Gastroesophageal sphincter (tissue), 4 donors: ENCODE measurements at regions not wholly inside any gene's neighbourhood (a gene's known extent, or its start where the extent isn't known, plus 50 kb on each side); places are given as distances from the start of the nearest gene placed in this dataset.

Experiments
- ATAC-seq: fragments of 150-250 bp; one replicate; pipeline ENCODE4 v1.9.1; 2016; ENCODE audit warnings: mild to moderate bottlenecking, moderate library complexity
- H3K27ac ChIP-seq, 4 donors: fragments of 200-600 bp; sonication (generic) in 3 of 4; 1 replicate in 3 of 4; 2 replicates in 1 of 4; pipeline ENCODE4 v1.5.1; 2016 to 2019
- H3K27me3 ChIP-seq: fragments of 200-600 bp; sonication (generic); one replicate; pipeline ENCODE4 v1.5.1; 2019
- H3K36me3 ChIP-seq, 2 donors: fragments of 200-600 bp; sonication (generic); one replicate each; pipeline ENCODE4 v1.5.1; 2019; ENCODE audit warnings: control low read depth in 1 of 2
- H3K4me1 ChIP-seq, 3 donors: fragments of 200-600 bp; sonication (generic); 1 replicate in 2 of 3; 2 replicates in 1 of 3; pipeline ENCODE4 v1.5.1; 2016 to 2019; ENCODE audit warnings: control low read depth in 2 of 3
- H3K4me3 ChIP-seq, 2 donors: fragments of 200-600 bp; sonication (generic); one replicate each; pipeline ENCODE4 v1.5.1; 2019; ENCODE audit warnings: mild to moderate bottlenecking in 1 of 2, moderate library complexity in 1 of 2
- H3K9me3 ChIP-seq, 3 donors: fragments of 200-600 bp; sonication (generic); one replicate each; pipeline ENCODE4 v1.5.1; 2017 to 2019; ENCODE audit warnings: control low read depth in 2 of 3
- CTCF ChIP-seq, 4 experiments: fragments of 200-600 bp in 2 of 4; fragments of 450-650 bp in 2 of 4; sonication (generic) in 1 of 4; IDR thresholded peaks; one replicate each; pipeline ENCODE4 v1.5.1; 2017 to 2019; ENCODE audit warnings: antibody characterized with exemption in 4 of 4, mild to moderate bottlenecking in 2 of 4, moderate library complexity in 2 of 4
- EP300 ChIP-seq: sonication (generic); formaldehyde crosslinking; IDR thresholded peaks from one replicate; pipeline ENCODE4 v1.6.1; 2017; ENCODE audit warnings: antibody characterized with exemption, mild to moderate bottlenecking
- POLR2A ChIP-seq, 2 donors: fragments of 450-650 bp; IDR thresholded peaks; one replicate each; pipeline ENCODE4 v1.6.1; 2017; ENCODE audit warnings: antibody characterized with exemption in 2 of 2, mild to moderate bottlenecking in 2 of 2, moderate library complexity in 1 of 2
- POLR2AphosphoS5 ChIP-seq: sonication (generic); formaldehyde crosslinking; IDR thresholded peaks from one replicate; pipeline ENCODE4 v1.6.1; 2017; ENCODE audit warnings: antibody characterized with exemption
- WGBS, 2 donors: methylation state at CpG; one replicate each; pipeline ENCODE4 v1.1.5; 2018; ENCODE audit warnings: low coverage in 1 of 2; 5-methylcytosine and 5-hydroxymethylcytosine counted together

DNA sequence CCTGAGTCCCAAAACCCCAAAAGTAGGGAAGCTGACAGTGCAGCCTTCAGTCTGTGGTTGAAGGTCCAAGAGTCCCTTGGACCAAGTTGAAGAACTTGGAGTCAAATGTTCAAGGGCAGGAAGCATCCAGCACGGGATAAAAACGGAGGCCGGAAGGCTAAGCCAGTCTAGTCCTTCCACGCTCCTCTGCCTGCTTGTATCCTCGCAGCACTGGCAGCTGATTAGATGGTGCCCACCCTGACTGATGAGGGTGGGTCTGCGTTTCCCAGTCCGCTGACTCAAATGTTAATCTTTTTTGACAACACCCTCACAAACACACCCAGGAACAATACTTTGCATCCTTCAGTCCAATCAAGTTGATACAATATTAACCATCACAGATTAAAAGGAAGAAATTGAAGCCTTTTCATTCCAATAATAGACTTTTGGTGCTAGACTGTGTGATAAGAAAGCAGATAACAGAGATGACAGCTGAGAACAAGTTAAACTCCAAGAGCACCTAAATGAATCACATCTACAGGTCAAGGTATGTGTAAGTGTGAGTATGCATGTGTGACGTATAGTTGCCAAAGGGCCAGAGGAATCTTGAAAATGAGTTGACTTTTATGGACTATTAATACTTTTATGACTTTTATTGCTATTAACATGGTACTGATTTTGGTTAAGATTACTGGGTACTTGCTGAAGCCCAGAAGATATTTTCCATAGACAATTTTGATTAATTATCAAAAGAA, 933.5 kb upstream of the SOX9 start:
- 99 to 100% methylated on average over 8 of the region's 8 CpGs for WGBS, 2 donors
- Histone ChIP-seq H3K4me3 (no peak overlapping the region), H3K36me3 (no peaks in the 10 kb centered on the region), H3K27ac (no peak overlapping the region), H3K4me1 (no peaks in the 10 kb centered on the region), H3K27me3 (no peaks in the 10 kb centered on the region), H3K9me3 (no peaks in the 10 kb centered on the region)
- TF ChIP-seq EP300, result no peak
- no peak for TF ChIP-seq CTCF (IDR thresholded peaks at IDR 0.05)
- no peak for TF ChIP-seq POLR2A (IDR thresholded peaks at IDR 0.05)
- TF ChIP-seq POLR2AphosphoS5, result no peak
- ATAC-seq, result no peak

- Histone ChIP-seq H3K9me3 (no peaks in the 10 kb centered on the region), H3K27ac (no peak overlapping the region), H3K27me3 (no peaks in the 10 kb centered on the region), H3K4me3 (no peak overlapping the region), H3K36me3 (no peaks in the 10 kb centered on the region), H3K4me1 (no peaks in the 10 kb centered on the region)
- TF ChIP-seq CTCF (IDR thresholded peaks at IDR 0.05) (no peak), POLR2AphosphoS5 (no peak), EP300 (no peak), POLR2A (IDR thresholded peaks at IDR 0.05) (no peak)
- 36 to 43% methylated on average over 2 of the region's 2 CpGs for WGBS, 2 donors
- ATAC-seq, result no peak
These were observed 931.9 kb upstream of the SOX9 start for GRCh38 chr17:71188811-71189492.

- Histone ChIP-seq H3K9me3 (no peaks in the 10 kb centered on the region), H3K27ac (no peak overlapping the region), H3K4me1 (no peaks in the 10 kb centered on the region), H3K27me3 (no peaks in the 10 kb centered on the region), H3K36me3 (no peaks in the 10 kb centered on the region), H3K4me3 (no peak overlapping the region)
- no peak for ATAC-seq
- 54 to 90% methylated on average over 3 to 4 of the region's 4 CpGs for WGBS, 2 donors
- TF ChIP-seq POLR2AphosphoS5, result no peak
- TF ChIP-seq CTCF (IDR thresholded peaks at IDR 0.05), result no peak
- TF ChIP-seq POLR2A (IDR thresholded peaks at IDR 0.05), result no peak
These were observed 931.4 kb upstream of the SOX9 start for GRCh38 chr17:71189493-71189831.

DNA sequence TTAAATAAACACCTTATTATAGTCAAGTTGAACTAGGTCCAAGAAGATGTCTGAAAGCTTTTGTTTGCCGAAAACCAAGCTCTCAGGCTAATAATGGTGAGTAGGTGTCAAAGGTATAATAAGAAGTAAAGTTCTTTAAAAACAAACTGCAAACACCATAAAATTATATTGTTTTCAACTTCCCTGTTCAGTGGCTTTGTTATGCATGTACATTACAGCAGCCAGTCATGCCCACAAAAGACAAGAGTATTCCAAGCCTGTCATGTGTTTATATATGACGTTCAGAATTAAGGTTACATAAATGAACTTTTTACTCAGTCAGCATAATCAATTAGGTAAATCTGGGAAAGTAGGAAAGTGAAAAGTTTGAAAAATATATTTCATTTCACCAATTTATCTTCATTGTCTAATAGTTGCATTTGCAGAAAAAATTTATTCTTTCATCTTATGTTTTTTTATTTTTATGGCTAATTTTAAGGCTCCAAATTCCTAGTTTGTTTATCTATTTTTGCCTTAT, 928.7 kb upstream of the SOX9 start:
- Histone ChIP-seq H3K4me1 (no peaks in the 10 kb centered on the region), H3K27me3 (no peaks in the 10 kb centered on the region), H3K9me3 (no peaks in the 10 kb centered on the region), H3K4me3 (no peak overlapping the region), H3K36me3 (no peaks in the 10 kb centered on the region), H3K27ac (no peak overlapping the region)
- 28 to 83% methylated on average over 1 to 2 of the region's 2 CpGs for WGBS, 2 donors
- TF ChIP-seq POLR2AphosphoS5 (no peak), CTCF (IDR thresholded peaks at IDR 0.05) (no peak), EP300 (no peak), POLR2A (IDR thresholded peaks at IDR 0.05) (no peak)
- ATAC-seq, result no peak

DNA sequence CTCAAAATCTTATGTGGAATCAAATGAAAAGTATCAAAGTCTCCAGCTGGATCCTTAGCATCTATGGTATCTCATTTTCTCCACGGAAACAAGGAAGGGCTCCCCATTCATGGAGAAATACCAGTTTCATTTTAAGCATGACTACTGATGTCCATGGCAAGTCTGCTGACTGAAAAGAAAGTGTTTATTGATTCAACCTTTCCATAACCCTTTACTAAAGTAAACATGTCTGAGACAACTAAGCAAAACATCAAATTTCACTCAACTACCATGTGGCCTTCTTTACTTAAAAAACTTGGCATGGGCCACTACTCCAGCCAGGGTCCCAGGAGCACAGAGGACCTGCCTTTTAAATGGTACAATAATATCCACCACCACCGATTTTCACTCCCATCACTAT, 928.0 kb upstream of the SOX9 start:
- TF ChIP-seq POLR2A (IDR thresholded peaks at IDR 0.05) (no peak), EP300 (no peak), POLR2AphosphoS5 (no peak), CTCF (IDR thresholded peaks at IDR 0.05) (no peak)
- Histone ChIP-seq H3K27me3 (no peaks in the 10 kb centered on the region), H3K27ac (no peak overlapping the region), H3K9me3 (no peaks in the 10 kb centered on the region), H3K4me3 (no peak overlapping the region), H3K4me1 (no peaks in the 10 kb centered on the region), H3K36me3 (no peaks in the 10 kb centered on the region)
- ATAC-seq, result no peak
- 14 to 39% methylated on average over 2 of the region's 2 CpGs for WGBS, 2 donors
